Keratinocyte (primary cell): ENCODE measurements at regions not wholly inside any gene's neighbourhood (a gene's known extent, or its start where the extent isn't known, plus 50 kb on each side); places are given as distances from the start of the nearest gene placed in this dataset.

Experiments used
- DNase-seq: peaks from one replicate; pipeline ENCODE4 v3.0.0-alpha.2; 2011; ENCODE audit warnings: low read depth, missing footprints, low spot score
- FAIRE-seq: peaks from 2 replicates; lab custom pipeline; 2011; peaks lifted over from hg19 to GRCh38; lab: Jason Lieb, UNC
- H2AFZ ChIP-seq: 2 replicates; pipeline ENCODE4 v1.6.0; 2012; ENCODE audit warnings: low read length, control low read depth, inconsistent platforms; ENCODE audit not compliant: control insufficient read depth
- H3K27ac ChIP-seq: 2 replicates; pipeline ENCODE4 v1.5.1; 2011; ENCODE audit warnings: low read length; ENCODE audit not compliant: control insufficient read depth, insufficient read depth
- H3K27me3 ChIP-seq: 3 replicates; pipeline ENCODE4 v1.6.0; 2011; ENCODE audit warnings: low read length; ENCODE audit not compliant: control insufficient read depth, insufficient read depth; ENCODE audit errors: extremely low read depth
- H3K36me3 ChIP-seq, 2 experiments: 2 replicates in 1 of 2; 3 replicates in 1 of 2; pipeline ENCODE4 v1.5.1; 2011; ENCODE audit warnings: low read length in 2 of 2, mild to moderate bottlenecking in 1 of 2; ENCODE audit not compliant: control insufficient read depth in 2 of 2, insufficient read depth in 2 of 2; ENCODE audit errors: extremely low read depth in 1 of 2
- H3K4me1 ChIP-seq: 3 replicates; pipeline ENCODE4 v1.5.1; 2011; ENCODE audit warnings: low read length; ENCODE audit not compliant: control insufficient read depth, insufficient read depth; ENCODE audit errors: extremely low read depth
- H3K4me2 ChIP-seq: 3 replicates; pipeline ENCODE4 v1.6.0; 2011; ENCODE audit warnings: low read depth, low read length; ENCODE audit not compliant: control insufficient read depth, insufficient read depth; ENCODE audit errors: extremely low read depth
- H3K4me3 ChIP-seq, 3 experiments: fragments of 200-600 bp in 1 of 3; sonication (generic) in 1 of 3; 2 replicates in 2 of 3; 3 replicates in 1 of 3; pipeline ENCODE4 v1.5.1; 2011 to 2016; ENCODE audit warnings: low read length in 3 of 3, mild to moderate bottlenecking in 3 of 3, control low read depth in 2 of 3, inconsistent platforms in 1 of 3, low read depth in 1 of 3, mixed read lengths in 1 of 3, mixed run types in 1 of 3, moderate library complexity in 1 of 3; ENCODE audit not compliant: control insufficient read depth in 2 of 3, insufficient read depth in 2 of 3; ENCODE audit errors: extremely low read depth in 1 of 3
- H3K79me2 ChIP-seq: 2 replicates; pipeline ENCODE4 v1.6.0; 2012; ENCODE audit warnings: low read length; ENCODE audit not compliant: control insufficient read depth, insufficient read depth
- H3K9ac ChIP-seq: 3 replicates; pipeline ENCODE4 v1.6.0; 2011; ENCODE audit warnings: low read length; ENCODE audit not compliant: control insufficient read depth, insufficient read depth; ENCODE audit errors: extremely low read depth
- H3K9me1 ChIP-seq: 3 replicates; pipeline ENCODE4 v1.6.0; 2011; ENCODE audit warnings: low read length; ENCODE audit not compliant: control insufficient read depth, insufficient read depth; ENCODE audit errors: extremely low read depth
- H3K9me3 ChIP-seq: 2 replicates; pipeline ENCODE4 v1.5.1; 2012; ENCODE audit warnings: low read depth, low read length; ENCODE audit not compliant: control insufficient read depth
- H4K20me1 ChIP-seq: 3 replicates; pipeline ENCODE4 v1.6.0; 2011; ENCODE audit warnings: low read length; ENCODE audit not compliant: control insufficient read depth, insufficient read depth; ENCODE audit errors: extremely low read depth
- EZH2 ChIP-seq: IDR thresholded peaks from one replicate; pipeline ENCODE4 v1.6.1; 2012; ENCODE audit warnings: inconsistent platforms, mild to moderate bottlenecking, low read length, moderate library complexity
- dilution Hi-C: fragments of 300-500 bp; cut with MboI; formaldehyde crosslinking; loops from one replicate; pipeline ENCODE4 v1.7.0; 2020; ENCODE audit warnings: low sequenced_read_pairs; ENCODE audit not compliant: extremely low pct_ligation_motif_present
- TF ChIP-seq, protein P1 (sequence below), 3 experiments: IDR thresholded peaks in 1 of 3; conservative IDR thresholded peaks in 1 of 3; optimal IDR thresholded peaks in 1 of 3; 2 replicates in 2 of 3; 3 replicates in 1 of 3; pipeline versions ENCODE3 to v1.5.1; 2011; ENCODE audit warnings: low read length in 3 of 3, mild to moderate bottlenecking in 3 of 3, moderate library complexity in 2 of 3, control low read depth in 1 of 3, inconsistent platforms in 1 of 3; ENCODE audit not compliant: insufficient read depth in 2 of 3; ENCODE audit errors: extremely low read depth in 1 of 3

DNA sequence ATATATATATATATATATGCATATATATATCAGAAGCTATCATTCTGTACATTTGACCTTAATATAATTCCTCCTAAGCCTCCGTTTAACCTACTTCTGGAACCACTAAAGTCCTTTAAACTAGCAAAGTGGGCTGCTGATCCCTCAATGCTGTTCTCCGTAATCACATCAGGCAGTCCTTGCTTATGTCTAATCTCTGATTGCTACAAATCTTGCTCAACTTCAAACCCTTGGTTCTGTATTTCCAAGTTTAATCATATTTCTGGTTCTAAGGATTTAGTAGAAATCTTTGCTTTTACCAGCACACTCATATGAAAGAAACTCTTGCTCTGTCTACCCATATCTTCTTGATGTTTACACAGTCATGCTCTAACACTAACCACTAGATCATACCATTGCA lies 91.5 kb upstream of the GALNT13 start:
- Histone ChIP-seq H3K4me2 (no peak overlapping the region), H4K20me1 (no peaks in the 10 kb centered on the region), H3K27ac (no peak overlapping the region), H3K9ac (no peak overlapping the region), H3K9me3 (no peaks in the 10 kb centered on the region), H3K9me1 (no peaks in the 10 kb centered on the region), H3K4me3 (no peak overlapping the region), H2AFZ (no peak overlapping the region), H3K79me2 (no peaks in the 10 kb centered on the region), H3K27me3 (no peaks in the 10 kb centered on the region), H3K4me1 (no peaks in the 10 kb centered on the region), H3K36me3 (no peaks in the 10 kb centered on the region)
- no peak for FAIRE-seq
- dilution Hi-C loops = no loop called here
- TF ChIP-seq, protein P1, sequence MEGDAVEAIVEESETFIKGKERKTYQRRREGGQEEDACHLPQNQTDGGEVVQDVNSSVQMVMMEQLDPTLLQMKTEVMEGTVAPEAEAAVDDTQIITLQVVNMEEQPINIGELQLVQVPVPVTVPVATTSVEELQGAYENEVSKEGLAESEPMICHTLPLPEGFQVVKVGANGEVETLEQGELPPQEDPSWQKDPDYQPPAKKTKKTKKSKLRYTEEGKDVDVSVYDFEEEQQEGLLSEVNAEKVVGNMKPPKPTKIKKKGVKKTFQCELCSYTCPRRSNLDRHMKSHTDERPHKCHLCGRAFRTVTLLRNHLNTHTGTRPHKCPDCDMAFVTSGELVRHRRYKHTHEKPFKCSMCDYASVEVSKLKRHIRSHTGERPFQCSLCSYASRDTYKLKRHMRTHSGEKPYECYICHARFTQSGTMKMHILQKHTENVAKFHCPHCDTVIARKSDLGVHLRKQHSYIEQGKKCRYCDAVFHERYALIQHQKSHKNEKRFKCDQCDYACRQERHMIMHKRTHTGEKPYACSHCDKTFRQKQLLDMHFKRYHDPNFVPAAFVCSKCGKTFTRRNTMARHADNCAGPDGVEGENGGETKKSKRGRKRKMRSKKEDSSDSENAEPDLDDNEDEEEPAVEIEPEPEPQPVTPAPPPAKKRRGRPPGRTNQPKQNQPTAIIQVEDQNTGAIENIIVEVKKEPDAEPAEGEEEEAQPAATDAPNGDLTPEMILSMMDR (optimal IDR thresholded peaks at IDR 0.05 in 1 of 3, IDR thresholded peaks at IDR 0.05 in 1 of 3, conservative IDR thresholded peaks at IDR 0.05 in 1 of 3; ENCODE audit: extremely low read depth in 1 of 3, insufficient read depth in 2 of 3, low read length in 3 of 3) = no peak
- no peak for TF ChIP-seq EZH2
- DNase-seq = no peak

DNA sequence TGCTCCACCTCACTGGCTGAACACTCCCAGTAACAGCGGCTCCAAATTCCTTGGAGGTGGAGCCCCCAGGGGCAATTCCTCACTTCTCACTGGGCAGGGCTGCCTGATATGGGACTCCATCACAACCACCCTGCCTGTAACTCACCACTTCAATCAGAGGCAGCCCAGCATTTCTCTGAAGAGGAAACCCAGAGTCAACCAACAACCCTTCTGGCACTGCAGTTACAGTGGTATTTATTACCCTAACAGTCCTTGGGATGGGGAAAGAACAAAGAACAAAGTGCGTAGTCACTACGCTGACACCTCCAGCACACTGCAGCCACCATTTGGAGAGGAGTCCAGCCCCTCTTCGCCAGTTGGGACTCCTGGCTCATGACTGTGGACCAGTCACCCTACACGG lies 85.7 kb upstream of the GALNT13 start:
- dilution Hi-C loops = no loop called here
- H3K27me3 ChIP-seq = no peaks in the 10 kb centered on the region
- H3K9ac ChIP-seq = no peak overlapping the region
- no peak for DNase-seq
- no peak for FAIRE-seq
- no peak overlapping the region for H3K27ac ChIP-seq
- no peaks in the 10 kb centered on the region for H3K4me1 ChIP-seq
- H2AFZ ChIP-seq = no peak overlapping the region
- H4K20me1 ChIP-seq = no peaks in the 10 kb centered on the region
- H3K4me3 ChIP-seq = no peak overlapping the region
- H3K79me2 ChIP-seq = no peaks in the 10 kb centered on the region
- no peak for TF ChIP-seq EZH2
- TF ChIP-seq, protein P1 (optimal IDR thresholded peaks at IDR 0.05 in 1 of 3, IDR thresholded peaks at IDR 0.05 in 1 of 3, conservative IDR thresholded peaks at IDR 0.05 in 1 of 3; ENCODE audit: extremely low read depth in 1 of 3, insufficient read depth in 2 of 3, low read length in 3 of 3) = no peak
- H3K9me1 ChIP-seq = no peaks in the 10 kb centered on the region
- H3K9me3 ChIP-seq = no peaks in the 10 kb centered on the region
- no peaks in the 10 kb centered on the region for H3K36me3 ChIP-seq
- no peak overlapping the region for H3K4me2 ChIP-seq
